HG03139 (cell line): ENCODE measurements at regions not wholly inside any gene's neighbourhood (a gene's known extent, or its start where the extent isn't known, plus 50 kb on each side); places are given as distances from the start of the nearest gene placed in this dataset.
"Not testable (repeated sequence)": the region's sequence is repeated elsewhere in the genome, so short reads cannot be mapped to it uniquely, and the experiment has no call there.

ENCODE experiments used
- ATAC-seq: cut with Tn5 transposase; IDR thresholded peaks from one replicate; pipeline ENCODE4 v1.9.1; 2021; ENCODE audit not compliant: unreplicated experiment

DNA sequence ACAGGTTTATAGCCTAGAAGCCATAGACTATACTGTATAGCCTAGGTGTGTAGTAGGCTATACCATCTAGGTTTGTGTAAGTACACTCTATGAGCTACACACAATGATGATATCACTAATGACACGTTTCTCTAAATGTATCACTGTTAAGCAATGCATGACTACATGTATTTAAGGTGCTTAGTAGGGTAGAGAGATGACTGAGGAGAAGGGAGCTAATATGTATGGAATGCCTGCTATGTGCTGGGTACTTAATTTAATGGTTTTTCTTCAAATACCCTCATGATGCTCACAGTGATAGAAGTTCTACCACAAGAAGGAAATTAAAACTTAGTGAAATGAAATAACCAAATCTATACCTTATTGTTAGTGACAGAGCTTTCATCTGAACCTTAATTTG is 1785.5 kb downstream of the EFNA5 start:
- ATAC-seq = no peak

GRCh38 chr5:105882956-105883481 is 1787.7 kb downstream of the EFNA5 start:
- ATAC-seq = no peak

DNA sequence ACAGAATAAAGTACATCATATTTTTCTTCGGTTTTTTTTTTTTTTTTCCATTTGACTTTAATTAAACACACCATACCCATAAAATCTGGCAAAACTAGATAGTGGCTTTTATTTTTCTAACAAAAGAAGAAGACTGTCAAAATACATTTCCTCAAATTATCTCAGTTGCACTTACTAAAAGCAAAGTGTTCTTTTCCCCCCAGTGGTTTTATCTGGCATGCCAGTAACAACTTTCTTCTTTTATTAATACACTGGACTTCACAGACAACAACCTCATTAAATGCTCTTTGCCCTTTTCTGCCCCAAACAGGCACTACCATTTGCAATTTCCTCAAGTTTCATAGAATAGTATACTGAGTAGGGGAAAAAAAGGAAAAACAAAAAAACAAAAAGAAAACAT is 1792.3 kb downstream of the EFNA5 start:
- no peak for ATAC-seq

DNA sequence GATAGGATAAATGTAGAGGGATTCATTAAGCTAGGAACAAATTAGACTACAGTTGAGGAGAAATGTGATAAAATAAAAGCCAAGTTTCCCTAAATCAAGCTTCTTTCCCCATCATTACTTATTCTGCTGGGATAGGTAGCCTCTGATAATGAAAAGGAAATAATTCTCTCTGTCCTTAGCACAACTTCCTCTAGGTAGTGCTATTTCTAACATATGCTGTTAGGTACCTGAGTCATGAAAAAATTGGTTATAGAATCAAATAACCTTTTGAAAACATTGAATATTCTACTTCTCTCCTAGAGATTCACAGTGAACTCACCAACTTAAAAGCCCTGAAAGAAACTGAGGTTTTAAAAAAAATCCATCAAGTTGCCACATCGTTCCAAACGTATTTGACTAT is 1793.1 kb downstream of the EFNA5 start:
- no peak for ATAC-seq

DNA sequence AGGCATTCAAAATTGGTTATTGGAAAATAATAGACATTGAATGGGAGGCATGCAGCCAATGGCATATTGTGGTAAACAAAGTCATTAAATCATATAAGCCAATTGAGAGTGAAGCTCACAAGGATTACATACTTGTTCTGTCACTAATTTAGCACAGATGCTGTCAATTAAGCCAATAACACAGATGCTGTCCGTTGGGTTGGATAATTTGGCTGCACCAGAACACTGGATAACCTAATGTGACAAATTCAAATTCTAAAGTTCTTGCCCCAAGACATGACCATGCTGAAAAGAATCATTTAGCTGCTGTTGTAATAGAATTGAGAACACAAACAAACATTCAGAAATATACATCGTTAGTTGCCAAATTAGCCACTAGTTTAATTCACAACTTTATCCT is 1796.4 kb downstream of the EFNA5 start:
- no peak for ATAC-seq

- ATAC-seq = no peak
Observed at GRCh38 chr5:105872569-105873270, 1798.0 kb downstream of the EFNA5 start.

GRCh38 chr5:105868038-105868780 is 1802.5 kb downstream of the EFNA5 start:
- no peak for ATAC-seq

- no peak for ATAC-seq
Observed at GRCh38 chr5:105865834-105866233, 1804.9 kb downstream of the EFNA5 start.

- ATAC-seq = not testable (repeated sequence)
Observed at GRCh38 chr5:105859350-105859749, 1811.4 kb downstream of the EFNA5 start.

GRCh38 chr5:105849701-105850100 is 1821.0 kb downstream of the EFNA5 start:
- ATAC-seq = no peak

- no peak for ATAC-seq
Observed at GRCh38 chr5:105840800-105841199, 1829.9 kb downstream of the EFNA5 start.

DNA sequence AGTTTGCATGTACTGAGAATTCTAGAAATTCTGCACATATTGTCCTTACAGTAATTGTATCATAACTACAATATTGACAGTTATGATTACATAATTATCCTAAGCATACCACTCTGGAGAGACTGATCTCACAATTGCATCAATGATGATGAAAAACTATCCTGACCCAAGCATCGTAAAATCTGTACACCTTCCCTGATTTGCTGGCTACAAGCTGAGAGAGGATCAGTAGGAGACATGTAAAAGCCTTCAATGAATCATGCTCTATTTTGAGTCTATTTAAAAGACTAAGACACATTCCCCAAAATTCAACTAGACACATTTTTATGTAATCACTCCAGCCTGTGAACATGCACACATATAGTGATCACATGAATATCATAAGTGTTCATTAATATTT is 1833.8 kb downstream of the EFNA5 start:
- ATAC-seq = no peak

GRCh38 chr5:105836268-105836667 is 1834.5 kb downstream of the EFNA5 start:
- no peak for ATAC-seq

DNA sequence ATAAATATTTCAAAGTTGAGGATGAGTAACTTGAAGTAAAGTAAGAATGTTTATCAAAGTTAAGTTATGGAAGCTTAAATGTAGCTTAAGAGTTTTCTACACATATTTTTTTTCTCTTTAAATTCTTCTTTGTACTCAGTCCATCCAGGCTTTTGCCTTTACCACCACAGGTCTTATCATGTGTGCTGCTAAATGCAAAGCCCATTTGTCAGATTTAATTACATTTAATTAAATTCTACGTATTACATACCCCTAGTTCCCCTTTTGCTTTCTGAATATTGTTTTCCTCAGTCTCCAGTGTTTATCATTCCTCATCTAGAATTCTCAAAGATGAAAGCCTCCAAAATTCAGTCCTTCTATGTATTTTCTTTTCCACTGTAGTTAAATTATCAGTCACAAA is 1841.9 kb downstream of the EFNA5 start:
- ATAC-seq = no peak

- ATAC-seq = no peak
Observed at GRCh38 chr5:105821800-105822199, 1848.9 kb downstream of the EFNA5 start.

- no peak for ATAC-seq
Observed at GRCh38 chr5:105817914-105818313, 1852.8 kb downstream of the EFNA5 start.

GRCh38 chr5:105817416-105817815 is 1853.3 kb downstream of the EFNA5 start:
- no peak for ATAC-seq

GRCh38 chr5:105816961-105817360 is 1853.8 kb downstream of the EFNA5 start:
- ATAC-seq = no peak

GRCh38 chr5:105812304-105812703 is 1858.4 kb downstream of the EFNA5 start:
- ATAC-seq = no peak

GRCh38 chr5:105807951-105808350 is 1862.8 kb downstream of the EFNA5 start:
- ATAC-seq = no peak

GRCh38 chr5:105807290-105807689 is 1863.4 kb downstream of the EFNA5 start:
- ATAC-seq = no peak

GRCh38 chr5:105806596-105806995 is 1864.1 kb downstream of the EFNA5 start:
- no peak for ATAC-seq
